T47D (cell line): ENCODE measurements at regions not wholly inside any gene's neighbourhood (a gene's known extent, or its start where the extent isn't known, plus 50 kb on each side); places are given as distances from the start of the nearest gene placed in this dataset.

Source experiments
- DNase-seq, 2 experiments: peaks; one replicate each; pipeline versions ENCODE4 v3.0.0 to v3.0.0-alpha.2; 2011 to 2012; ENCODE audit warnings: low read depth in 1 of 2, low spot score in 1 of 2
- JUND ChIP-seq: IDR thresholded peaks from 2 replicates; pipeline ENCODE4 v1.6.1; 2012; ENCODE audit warnings: low read depth
- in situ Hi-C: cut with HindIII; loops from 2 replicates; pipeline ENCODE4 v1.10.0; 2016; ENCODE audit warnings: low sequenced_read_pairs, low pct_unique_long_range_greater_than_20kb

- in situ Hi-C loops: no loop called here
- DNase-seq: no peak
- no peak for TF ChIP-seq JUND
Observed at GRCh38 chr16:64060631-64061030, 1061.2 kb downstream of the CDH11 start.

DNA sequence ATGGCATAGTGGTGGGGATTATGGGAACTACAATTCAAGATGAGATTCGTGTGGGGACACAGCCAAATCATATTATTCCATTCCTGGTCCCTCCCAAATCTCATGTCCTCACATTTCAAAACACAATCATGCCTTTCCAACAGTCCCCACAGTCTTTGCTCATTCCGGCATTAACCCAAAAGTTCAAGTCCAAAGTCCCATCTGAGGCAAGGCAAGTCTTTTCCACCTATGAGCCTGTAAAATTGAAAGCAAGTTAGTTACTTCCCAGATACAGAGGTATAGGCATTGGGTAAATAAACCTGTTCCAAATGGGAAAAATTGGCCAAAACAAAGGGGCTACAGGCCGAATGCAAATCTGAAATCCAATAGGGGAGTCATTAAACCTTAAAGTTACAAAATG is 1063.2 kb downstream of the CDH11 start:
- no peak for TF ChIP-seq JUND
- in situ Hi-C loops: no loop called here
- DNase-seq: no peak

DNA sequence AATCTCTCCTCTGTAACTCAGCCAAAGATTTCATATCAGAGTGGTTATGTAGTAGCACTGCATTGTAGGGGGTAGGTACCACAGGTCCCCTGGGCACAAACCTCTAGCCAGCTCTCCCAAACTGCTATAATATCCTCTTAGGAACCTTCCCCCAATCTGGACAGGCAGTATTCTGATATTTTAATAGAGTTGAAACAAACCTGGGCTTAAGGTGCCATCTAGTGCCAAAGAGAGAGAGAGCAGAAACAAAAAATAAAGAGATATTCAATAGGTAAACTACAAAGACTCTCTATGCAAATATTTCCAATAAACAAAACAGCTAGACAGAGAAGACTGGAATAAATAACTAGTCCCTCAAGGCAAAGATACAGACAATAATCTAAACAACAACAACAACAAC is 1070.0 kb downstream of the CDH11 start:
- no peak for TF ChIP-seq JUND
- peak; percentile 15 to 39 for DNase-seq
- in situ Hi-C loops: no loop called here

DNA sequence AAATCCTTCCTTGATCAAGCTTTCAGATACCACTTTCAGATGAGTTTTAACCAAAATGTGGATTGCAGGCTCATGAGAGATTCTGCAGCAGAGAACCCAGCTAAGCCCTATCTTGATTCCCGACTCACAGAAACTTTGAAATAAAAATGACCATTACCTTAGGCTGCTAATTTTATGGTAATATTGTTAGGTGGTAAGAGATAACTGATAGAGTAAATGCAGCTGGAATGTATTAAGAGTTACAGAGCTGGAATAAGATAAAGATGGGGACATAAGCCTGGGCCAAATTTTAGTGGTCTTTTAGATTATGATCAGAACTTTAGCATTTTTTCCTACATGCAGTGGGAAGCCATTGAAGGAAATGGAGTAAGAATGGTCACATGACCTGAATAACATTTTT is 1074.0 kb downstream of the CDH11 start:
- no peak for DNase-seq
- no peak for TF ChIP-seq JUND
- in situ Hi-C loops: no loop called here

DNA sequence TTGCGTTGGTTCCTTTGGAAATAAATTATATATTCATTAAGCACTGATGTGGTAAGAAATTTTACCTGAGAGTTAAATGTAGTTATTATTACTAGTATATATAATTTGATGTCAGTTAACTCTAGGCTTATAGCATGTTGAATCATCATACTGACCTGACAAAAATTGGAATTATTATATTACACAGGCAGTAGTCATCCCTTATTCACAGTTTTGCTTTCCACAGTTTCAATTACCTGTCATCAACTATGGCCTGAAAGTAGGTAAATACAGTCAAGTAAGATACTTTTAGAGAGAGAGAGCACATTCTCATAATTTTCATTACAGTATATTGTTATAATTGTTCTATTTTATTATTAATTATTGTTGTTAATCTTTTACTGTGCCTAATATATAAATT is 1074.7 kb downstream of the CDH11 start:
- in situ Hi-C loops: no loop called here
- no peak for DNase-seq
- TF ChIP-seq JUND: no peak

GRCh38 chr16:64035337-64035736 is 1086.5 kb downstream of the CDH11 start:
- in situ Hi-C loops: no loop called here
- DNase-seq: no peak

GRCh38 chr16:64019339-64019738 is 1102.5 kb downstream of the CDH11 start:
- no peak for TF ChIP-seq JUND

More at GRCh38 chr16:64035337-64035736, 1086.5 kb downstream of the CDH11 start:
- no peak for TF ChIP-seq JUND

DNA sequence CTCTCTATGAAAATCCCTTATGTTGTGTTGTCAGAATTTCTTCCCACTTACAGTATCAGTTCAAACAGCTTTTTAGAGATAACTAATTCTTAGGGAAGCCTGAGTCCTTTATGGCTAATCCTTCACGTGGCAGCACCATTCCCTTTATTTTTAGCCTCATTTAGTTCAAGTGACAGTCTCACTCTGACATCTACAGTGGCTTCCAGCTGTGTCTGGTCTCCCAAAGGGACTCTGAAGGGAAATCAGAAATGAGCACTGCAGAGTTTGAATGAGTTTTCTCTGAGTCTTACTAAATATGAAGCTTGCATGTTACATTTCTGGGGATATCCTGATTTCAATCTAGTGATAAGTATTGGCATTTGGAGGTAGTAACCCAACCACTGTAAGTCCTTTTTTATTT is 1104.1 kb downstream of the CDH11 start:
- no peak for DNase-seq
- no peak for TF ChIP-seq JUND
- in situ Hi-C loops: no loop called here

More at GRCh38 chr16:64019339-64019738, 1102.5 kb downstream of the CDH11 start:
- DNase-seq: no peak
- in situ Hi-C loops: no loop called here

GRCh38 chr16:64013856-64014255 is 1108.0 kb downstream of the CDH11 start:
- no peak for DNase-seq
- no peak for TF ChIP-seq JUND
- in situ Hi-C loops: no loop called here

GRCh38 chr16:64012166-64012565 is 1109.7 kb downstream of the CDH11 start:
- in situ Hi-C loops: no loop called here
- no peak for TF ChIP-seq JUND
- no peak for DNase-seq

DNA sequence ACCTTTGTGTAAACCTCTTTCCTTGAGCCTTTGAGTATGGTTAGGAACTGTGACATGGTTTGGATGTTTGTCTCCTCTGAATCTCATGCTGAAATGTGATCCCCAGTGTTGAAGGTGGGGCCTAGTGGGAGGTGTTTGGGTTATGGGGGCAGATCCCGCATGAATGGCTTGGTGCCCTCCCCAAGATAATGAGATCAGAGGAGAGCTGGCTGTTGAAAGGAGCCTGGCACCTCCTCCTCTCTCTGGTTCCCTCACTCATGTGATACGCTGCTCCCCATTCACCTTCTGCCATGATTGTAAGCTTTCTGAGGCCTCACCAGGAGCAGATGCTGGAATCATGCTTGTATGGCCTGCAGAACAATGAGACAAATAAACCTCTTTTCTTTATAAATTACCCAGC is 1110.2 kb downstream of the CDH11 start:
- no peak for DNase-seq
- in situ Hi-C loops: no loop called here
- TF ChIP-seq JUND: no peak

DNA sequence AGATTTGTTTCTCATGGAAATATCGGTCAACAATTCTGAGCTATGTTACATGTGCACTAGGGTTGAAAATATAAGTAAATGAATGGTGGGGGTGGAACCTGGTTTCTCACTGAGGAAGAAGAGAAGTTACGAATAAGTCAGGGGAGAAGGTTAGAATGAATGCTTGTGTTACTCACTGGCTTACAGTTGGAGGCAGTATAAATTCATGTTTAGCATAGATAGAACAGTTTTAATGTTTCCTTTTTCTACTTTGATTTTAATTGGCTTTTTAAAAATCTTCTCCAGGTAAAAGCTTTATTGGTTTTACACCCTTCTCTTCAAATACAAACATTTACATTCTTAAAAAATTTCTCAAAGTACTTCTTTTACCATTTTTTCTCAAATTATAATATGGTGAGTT is 1113.7 kb downstream of the CDH11 start:
- DNase-seq: no peak
- in situ Hi-C loops: no loop called here
- no peak for TF ChIP-seq JUND

DNA sequence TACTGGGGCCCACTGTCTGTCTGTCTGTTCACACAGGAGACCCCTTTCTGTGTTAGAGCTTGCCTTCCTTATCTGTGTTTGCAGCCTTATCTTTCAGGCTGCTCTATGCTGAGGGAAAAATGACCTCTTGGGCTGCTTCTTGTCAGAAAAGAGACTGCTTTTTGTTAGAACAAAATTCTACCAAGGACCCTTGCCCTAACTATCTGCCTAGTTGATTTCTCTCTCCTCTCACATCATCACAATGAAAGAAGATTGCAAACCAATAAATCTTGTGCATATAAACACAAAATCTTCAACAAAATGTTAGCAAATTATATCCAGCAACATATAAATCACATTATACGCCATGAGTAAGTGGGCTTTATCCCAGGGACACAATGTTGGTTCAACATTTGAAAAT is 1117.7 kb downstream of the CDH11 start:
- in situ Hi-C loops: no loop called here
- DNase-seq: no peak
- no peak for TF ChIP-seq JUND

DNA sequence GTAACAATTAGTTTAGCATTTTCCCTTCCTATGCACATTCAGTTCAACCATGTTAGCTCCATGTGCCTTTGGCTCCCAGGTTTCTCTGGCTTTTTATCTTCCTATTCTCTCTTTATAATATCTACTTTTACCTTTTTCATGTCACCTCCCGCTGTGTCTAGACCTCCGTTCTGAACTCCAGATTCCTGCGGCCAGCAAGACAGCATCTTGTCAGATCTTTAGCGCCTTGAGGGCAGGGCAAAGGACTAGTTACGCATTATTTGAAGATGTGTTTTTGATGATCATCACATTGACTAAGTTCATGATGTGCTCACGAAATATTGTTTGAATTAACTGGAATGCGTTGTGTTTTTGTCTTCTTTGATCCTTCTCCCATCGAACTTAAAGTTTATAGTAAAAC is 1126.8 kb downstream of the CDH11 start:
- no peak for DNase-seq
- in situ Hi-C loops: no loop called here
- no peak for TF ChIP-seq JUND
